CD4-positive, alpha-beta memory T cell (primary cell): ENCODE measurements at regions not wholly inside any gene's neighbourhood (a gene's known extent, or its start where the extent isn't known, plus 50 kb on each side); places are given as distances from the start of the nearest gene placed in this dataset.

ENCODE experiments used
- CTCF ChIA-PET: fragments of 350-600 bp; sonication (Branson Sonifier 250); formaldehyde crosslinking; loops from one replicate; lab custom pipeline; 2021; ENCODE audit warnings: inconsistent platforms; ENCODE audit not compliant: partially characterized antibody; lab: Charles Lee
- POLR2A ChIA-PET: fragments of 350-600 bp; sonication (Branson Sonifier 250); formaldehyde crosslinking; loops from one replicate; lab custom pipeline; 2021; ENCODE audit not compliant: partially characterized antibody; lab: Charles Lee
- DNase-seq, 5 donors: peaks; one replicate each; pipeline versions ENCODE4 v3.0.0 to v3.0.0-alpha.2; 2020 to 2022; ENCODE audit warnings: mixed read lengths in 1 of 5
- H3K27ac ChIP-seq: one replicate; pipeline ENCODE4 v1.7.0; 2013; ENCODE audit warnings: low read depth, low read length
- H3K27me3 ChIP-seq: 2 replicates; pipeline ENCODE4 v1.7.0; 2013; ENCODE audit warnings: mild to moderate bottlenecking, low read length, moderate library complexity; ENCODE audit not compliant: insufficient read depth
- H3K36me3 ChIP-seq: 2 replicates; pipeline ENCODE4 v1.7.0; 2013; ENCODE audit warnings: mild to moderate bottlenecking, low read length, moderate library complexity; ENCODE audit not compliant: insufficient read depth
- H3K4me1 ChIP-seq: 2 replicates; pipeline ENCODE4 v1.7.0; 2013; ENCODE audit warnings: mild to moderate bottlenecking, low read length, moderate library complexity; ENCODE audit not compliant: insufficient read depth
- H3K4me3 ChIP-seq, 2 donors: one replicate each; pipeline ENCODE4 v1.7.0; 2013; ENCODE audit warnings: low read length in 2 of 2, mild to moderate bottlenecking in 1 of 2
- H3K9me3 ChIP-seq, 2 donors: one replicate each; pipeline ENCODE4 v1.7.0; 2013; ENCODE audit warnings: low read length in 2 of 2, control low read depth in 1 of 2; ENCODE audit not compliant: control insufficient read depth in 1 of 2
- H3K27ac Mint-ChIP-seq, 7 donors: one replicate each; pipeline ENCODE4 v1.8.0; 2020 to 2021; ENCODE audit warnings: mixed read lengths in 7 of 7, mild to moderate bottlenecking in 6 of 7, inconsistent platforms in 3 of 7, moderate library complexity in 3 of 7
- H3K27me3 Mint-ChIP-seq, 2 donors: one replicate each; pipeline ENCODE4 v1.8.0; 2020 to 2021; ENCODE audit warnings: mixed read lengths in 2 of 2
- H3K36me3 Mint-ChIP-seq, 2 donors: one replicate each; pipeline ENCODE4 v1.8.0; 2020 to 2021; ENCODE audit warnings: mixed read lengths in 2 of 2, inconsistent platforms in 1 of 2, mild to moderate bottlenecking in 1 of 2
- H3K4me1 Mint-ChIP-seq, 4 donors: one replicate each; pipeline ENCODE4 v1.8.0; 2020 to 2021; ENCODE audit warnings: mixed read lengths in 4 of 4, mild to moderate bottlenecking in 1 of 4
- H3K4me3 Mint-ChIP-seq, 8 donors: one replicate each; pipeline ENCODE4 v1.8.0; 2020 to 2021; ENCODE audit warnings: mixed read lengths in 8 of 8, mild to moderate bottlenecking in 7 of 8, moderate library complexity in 6 of 8, inconsistent platforms in 3 of 8
- H3K9me3 Mint-ChIP-seq, 8 donors: one replicate each; pipeline ENCODE4 v1.8.0; 2020 to 2021; ENCODE audit warnings: mixed read lengths in 8 of 8, mild to moderate bottlenecking in 5 of 8, inconsistent platforms in 3 of 8, moderate library complexity in 1 of 8
- intact Hi-C: fragments of 100-400 bp; cut with micrococcal nuclease; formaldehyde crosslinking; loops from one replicate; pipeline ENCODE4 v1.15.1; 2023

GRCh38 chr2:125490308-125490707 lies 1165.7 kb upstream of the GYPC start:
- Histone ChIP-seq H3K36me3 (no peaks in the 10 kb centered on the region), H3K27ac (no peak overlapping the region), H3K27me3 (no peaks in the 10 kb centered on the region), H3K9me3 (no peaks in the 10 kb centered on the region), H3K4me3 (no peak overlapping the region), H3K4me1 (no peaks in the 10 kb centered on the region)
- Mint-ChIP-seq H3K4me3 (no peak overlapping the region), H3K9me3 (peaks cover 4 to 24% (median 10%) of the 10 kb centered on the region in 8 donors), H3K36me3 (no peaks in the 10 kb centered on the region), H3K27ac (no peak overlapping the region), H3K4me1 (no peaks in the 10 kb centered on the region), H3K27me3 (no peaks in the 10 kb centered on the region)
- intact Hi-C loops: no loop called here
- POLR2A ChIA-PET: no interaction called here
- DNase-seq: no peak
- CTCF ChIA-PET: no interaction called here

GRCh38 chr2:125491663-125492062 lies 1164.3 kb upstream of the GYPC start:
- no peak for DNase-seq
- no peak overlapping the region for H3K4me3 Mint-ChIP-seq
- Histone ChIP-seq H3K27me3 (no peaks in the 10 kb centered on the region), H3K36me3 (no peaks in the 10 kb centered on the region), H3K9me3 (no peaks in the 10 kb centered on the region), H3K4me3 (no peak overlapping the region), H3K4me1 (no peaks in the 10 kb centered on the region), H3K27ac (no peak overlapping the region)
- peaks cover 3 to 21% (median 7%) of the 10 kb centered on the region in 8 donors for H3K9me3 Mint-ChIP-seq
- intact Hi-C loops: no loop called here
- POLR2A ChIA-PET: no interaction called here
- H3K4me1 Mint-ChIP-seq: no peaks in the 10 kb centered on the region
- H3K27ac Mint-ChIP-seq: no peak overlapping the region
- CTCF ChIA-PET: no interaction called here
- no peaks in the 10 kb centered on the region for H3K36me3 Mint-ChIP-seq
- H3K27me3 Mint-ChIP-seq: no peaks in the 10 kb centered on the region

- H3K9me3 ChIP-seq: no peaks in the 10 kb centered on the region
- no peak overlapping the region for H3K27ac ChIP-seq
- Mint-ChIP-seq H3K4me3 (no peak overlapping the region), H3K36me3 (no peaks in the 10 kb centered on the region), H3K27me3 (no peaks in the 10 kb centered on the region), H3K4me1 (no peaks in the 10 kb centered on the region), H3K27ac (no peak overlapping the region), H3K9me3 (peaks cover 0 to 28% (median 12%) of the 10 kb centered on the region in 8 donors)
- no peaks in the 10 kb centered on the region for H3K36me3 ChIP-seq
- H3K4me1 ChIP-seq: no peaks in the 10 kb centered on the region
- POLR2A ChIA-PET: no interaction called here
- DNase-seq: no peak
- no peak overlapping the region for H3K4me3 ChIP-seq
- CTCF ChIA-PET: no interaction called here
- no peaks in the 10 kb centered on the region for H3K27me3 ChIP-seq
- intact Hi-C loops: no loop called here
Observed at GRCh38 chr2:125512313-125512712, 1143.6 kb upstream of the GYPC start.

GRCh38 chr2:125516496-125517109 lies 1139.4 kb upstream of the GYPC start:
- Mint-ChIP-seq H3K9me3 (peaks cover 0 to 21% (median 10%) of the 10 kb centered on the region in 8 donors), H3K36me3 (no peaks in the 10 kb centered on the region), H3K4me1 (no peaks in the 10 kb centered on the region), H3K27me3 (no peaks in the 10 kb centered on the region), H3K27ac (no peak overlapping the region), H3K4me3 (no peak overlapping the region)
- CTCF ChIA-PET: no interaction called here
- Histone ChIP-seq H3K9me3 (no peaks in the 10 kb centered on the region), H3K36me3 (no peaks in the 10 kb centered on the region), H3K27me3 (no peaks in the 10 kb centered on the region), H3K4me3 (no peak overlapping the region), H3K27ac (no peak overlapping the region), H3K4me1 (no peaks in the 10 kb centered on the region)
- intact Hi-C loops: no loop called here
- no peak for DNase-seq
- POLR2A ChIA-PET: no interaction called here

- H3K4me3 ChIP-seq: no peak overlapping the region
- POLR2A ChIA-PET: interaction anchor here (0.6 kb wide), 1 partner anchor 381 kb away, joined by 3 read pairs; no protein-coding TSS in a partner anchor
- H3K4me1 ChIP-seq: no peaks in the 10 kb centered on the region
- H3K36me3 ChIP-seq: no peaks in the 10 kb centered on the region
- H3K9me3 ChIP-seq: no peaks in the 10 kb centered on the region
- Mint-ChIP-seq H3K9me3 (peaks cover 0 to 10% (median 2%) of the 10 kb centered on the region in 8 donors), H3K4me1 (no peaks in the 10 kb centered on the region), H3K27ac (no peak overlapping the region), H3K36me3 (no peaks in the 10 kb centered on the region), H3K27me3 (no peaks in the 10 kb centered on the region), H3K4me3 (no peak overlapping the region)
- no peak for DNase-seq
- intact Hi-C loops: no loop called here
- H3K27ac ChIP-seq: no peak overlapping the region
- CTCF ChIA-PET: no interaction called here
- H3K27me3 ChIP-seq: no peaks in the 10 kb centered on the region
Observed at GRCh38 chr2:125526093-125526492, 1129.9 kb upstream of the GYPC start.

- POLR2A ChIA-PET: no interaction called here
- H3K27ac ChIP-seq: no peak overlapping the region
- no peaks in the 10 kb centered on the region for H3K4me1 Mint-ChIP-seq
- no peaks in the 10 kb centered on the region for H3K36me3 ChIP-seq
- intact Hi-C loops: no loop called here
- no peaks in the 10 kb centered on the region for H3K36me3 Mint-ChIP-seq
- DNase-seq: no peak
- no peak overlapping the region for H3K27ac Mint-ChIP-seq
- H3K27me3 ChIP-seq: no peaks in the 10 kb centered on the region
- no peaks in the 10 kb centered on the region for H3K9me3 ChIP-seq
- H3K9me3 Mint-ChIP-seq: peaks cover 0 to 9% (median 4%) of the 10 kb centered on the region in 8 donors
- no peak overlapping the region for H3K4me3 ChIP-seq
- H3K4me1 ChIP-seq: no peaks in the 10 kb centered on the region
- no peak overlapping the region for H3K4me3 Mint-ChIP-seq
- H3K27me3 Mint-ChIP-seq: no peaks in the 10 kb centered on the region
- CTCF ChIA-PET: no interaction called here
Observed at GRCh38 chr2:125535089-125535488, 1120.9 kb upstream of the GYPC start.

DNA sequence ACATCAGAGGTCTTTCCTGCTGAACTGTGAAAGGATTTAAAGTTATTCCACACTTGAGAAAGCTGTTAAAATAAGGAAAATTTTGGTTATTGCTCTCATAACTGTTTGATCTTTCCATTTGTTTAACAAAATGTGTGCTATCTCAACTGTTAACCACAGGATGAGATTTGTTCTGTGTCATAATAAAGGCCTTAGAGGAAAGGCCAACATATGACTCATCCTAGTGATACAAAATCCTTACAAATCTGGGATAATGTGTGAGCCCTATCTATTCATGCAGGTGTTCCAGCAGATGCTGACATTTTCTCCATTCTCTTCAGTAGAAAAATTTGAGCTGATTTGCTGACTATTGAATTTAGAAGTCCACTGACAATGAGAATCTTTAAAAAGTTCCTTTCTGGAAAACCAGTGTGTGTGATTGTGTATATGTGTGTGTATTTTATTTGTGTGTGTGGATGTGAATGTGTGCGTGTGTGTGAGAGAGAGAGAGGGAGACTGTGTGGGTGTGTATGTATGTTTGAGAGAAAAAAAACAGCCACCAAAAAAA lies 1111.9 kb upstream of the GYPC start:
- Histone ChIP-seq H3K4me1 (no peaks in the 10 kb centered on the region), H3K27me3 (no peaks in the 10 kb centered on the region), H3K9me3 (no peaks in the 10 kb centered on the region), H3K4me3 (no peak overlapping the region), H3K36me3 (no peaks in the 10 kb centered on the region), H3K27ac (no peak overlapping the region)
- H3K4me1 Mint-ChIP-seq: no peaks in the 10 kb centered on the region
- no peak overlapping the region for H3K4me3 Mint-ChIP-seq
- CTCF ChIA-PET: no interaction called here
- no peaks in the 10 kb centered on the region for H3K36me3 Mint-ChIP-seq
- H3K27ac Mint-ChIP-seq: no peak overlapping the region
- peaks cover 2 to 24% (median 4%) of the 10 kb centered on the region in 8 donors for H3K9me3 Mint-ChIP-seq
- POLR2A ChIA-PET: no interaction called here
- no peaks in the 10 kb centered on the region for H3K27me3 Mint-ChIP-seq
- DNase-seq: no peak
- intact Hi-C loops: no loop called here
